ENCODE measurements at regions not wholly inside any gene's neighbourhood (a gene's known extent, or its start where the extent isn't known, plus 50 kb on each side); places are given as distances from the start of the nearest gene placed in this dataset.

GRCh38 chr11:107203656-107204055, 185.4 kb upstream of the GUCY1A2 start:
- H2AFZ ChIP-seq, result no peak overlapping the region
- intact Hi-C loops (cut with micrococcal nuclease; ENCODE audit: unreplicated experiment), result no loop called here
- no peak overlapping the region for H3K4me2 ChIP-seq
- H3K9me2 ChIP-seq (ENCODE audit: insufficient read depth), result no peaks in the 10 kb centered on the region
- POLR2A ChIA-PET (ENCODE audit: unreplicated experiment), result no interaction called here
- no peaks in the 10 kb centered on the region for H3K4me1 ChIP-seq (replicated peaks; ENCODE audit: insufficient read depth)
- no peaks in the 10 kb centered on the region for H4K20me1 ChIP-seq (ENCODE audit: insufficient read depth)
- H3K27me3 ChIP-seq (ENCODE audit: insufficient read depth, low read depth), result no peaks in the 10 kb centered on the region
- BruUV-seq (replicated peaks), result no TSS peak
- TF ChIP-seq CTCF (conservative IDR thresholded peaks at IDR 0.05) (no peak), EZH2 (IDR thresholded peaks at IDR 0.05; ENCODE audit: low read depth) (no peak)
- H3K4me3 ChIP-seq, result no peak overlapping the region
- H3K79me2 ChIP-seq (ENCODE audit: low read depth), result no peaks in the 10 kb centered on the region
- H3F3A ChIP-seq (ENCODE audit: insufficient read depth, low read depth), result no peaks in the 10 kb centered on the region
- DNase-seq, result no peak
- H3K9me3 ChIP-seq (ENCODE audit: insufficient read depth, low read depth), result no peaks in the 10 kb centered on the region
- no peak overlapping the region for H3K27ac ChIP-seq
- CTCF ChIA-PET, result no interaction called here
- H3K36me3 ChIP-seq (ENCODE audit: low read depth), result no peaks in the 10 kb centered on the region

- intact Hi-C loops (cut with micrococcal nuclease; ENCODE audit: unreplicated experiment), result no loop called here
- CTCF ChIA-PET, result no interaction called here
- H3K4me2 ChIP-seq, result no peak overlapping the region
- H3K36me3 ChIP-seq (ENCODE audit: low read depth), result no peaks in the 10 kb centered on the region
- H3K27ac ChIP-seq, result no peak overlapping the region
- no peaks in the 10 kb centered on the region for H4K20me1 ChIP-seq (ENCODE audit: insufficient read depth)
- H3K9me2 ChIP-seq (ENCODE audit: insufficient read depth), result no peaks in the 10 kb centered on the region
- no peaks in the 10 kb centered on the region for H3K79me2 ChIP-seq (ENCODE audit: low read depth)
- no TSS peak for BruUV-seq (replicated peaks)
- no peaks in the 10 kb centered on the region for H3K27me3 ChIP-seq (ENCODE audit: insufficient read depth, low read depth)
- DNase-seq, result no peak
- no peaks in the 10 kb centered on the region for H3K4me1 ChIP-seq (replicated peaks; ENCODE audit: insufficient read depth)
- no peak overlapping the region for H2AFZ ChIP-seq
- H3K9me3 ChIP-seq (ENCODE audit: insufficient read depth, low read depth), result no peaks in the 10 kb centered on the region
- H3K4me3 ChIP-seq, result no peak overlapping the region
- no peaks in the 10 kb centered on the region for H3F3A ChIP-seq (ENCODE audit: insufficient read depth, low read depth)
- POLR2A ChIA-PET (ENCODE audit: unreplicated experiment), result no interaction called here
- TF ChIP-seq CTCF (conservative IDR thresholded peaks at IDR 0.05), result no peak
Observed at GRCh38 chr11:107202241-107202640, 184.0 kb upstream of the GUCY1A2 start.

GRCh38 chr11:107198490-107199007, 180.3 kb upstream of the GUCY1A2 start:
- no peaks in the 10 kb centered on the region for H3K79me2 ChIP-seq (ENCODE audit: low read depth)
- no peak overlapping the region for H3K27ac ChIP-seq
- no peaks in the 10 kb centered on the region for H3K9me2 ChIP-seq (ENCODE audit: insufficient read depth)
- H3K4me1 ChIP-seq (replicated peaks; ENCODE audit: insufficient read depth), result no peaks in the 10 kb centered on the region
- DNase-seq, result no peak
- ChIA-PET POLR2A (ENCODE audit: unreplicated experiment) (no interaction called here), CTCF (no interaction called here)
- TF ChIP-seq EZH2 (IDR thresholded peaks at IDR 0.05; ENCODE audit: low read depth) (no peak), CTCF (conservative IDR thresholded peaks at IDR 0.05) (no peak)
- H3K4me3 ChIP-seq, result no peak overlapping the region
- H4K20me1 ChIP-seq (ENCODE audit: insufficient read depth), result no peaks in the 10 kb centered on the region
- BruUV-seq (replicated peaks), result no TSS peak
- intact Hi-C loops (cut with micrococcal nuclease; ENCODE audit: unreplicated experiment), result no loop called here
- H3K27me3 ChIP-seq (ENCODE audit: insufficient read depth, low read depth), result no peaks in the 10 kb centered on the region
- H2AFZ ChIP-seq, result no peak overlapping the region
- no peak overlapping the region for H3K4me2 ChIP-seq
- H3F3A ChIP-seq (ENCODE audit: insufficient read depth, low read depth), result no peaks in the 10 kb centered on the region
- H3K9me3 ChIP-seq (ENCODE audit: insufficient read depth, low read depth), result no peaks in the 10 kb centered on the region
- no peaks in the 10 kb centered on the region for H3K36me3 ChIP-seq (ENCODE audit: low read depth)
